ENCODE measurements at regions not wholly inside any gene's neighbourhood (a gene's known extent, or its start where the extent isn't known, plus 50 kb on each side); places are given as distances from the start of the nearest gene placed in this dataset.
A peak's percentile ranks its signal among the peaks of the same experiment; 100 is the strongest.

GRCh38 chr4:155532373-155533085, 134.1 kb upstream of the GUCY1A1 start:
- no peak for TF ChIP-seq CTCF (IDR thresholded peaks at IDR 0.05)
- intact Hi-C loops (cut with DNase I, micrococcal nuclease) = no loop called here
- ATAC-seq (peak; percentile 44), DNase-seq (no peak)
- Histone ChIP-seq H3K9me3 (no peaks in the 10 kb centered on the region), H3K36me3 (ENCODE audit: low read depth) (no peaks in the 10 kb centered on the region), H3K4me3 (no peak overlapping the region), H3K4me1 (ENCODE audit: low read depth) (no peaks in the 10 kb centered on the region)

- no peaks in the 10 kb centered on the region for H3K4me1 ChIP-seq (ENCODE audit: low read depth)
- no peaks in the 10 kb centered on the region for H3K36me3 ChIP-seq (ENCODE audit: low read depth)
- ATAC-seq = no peak
- DNase-seq = no peak
- TF ChIP-seq CTCF (IDR thresholded peaks at IDR 0.05) = no peak
- H3K9me3 ChIP-seq = no peaks in the 10 kb centered on the region
- intact Hi-C loops (cut with DNase I, micrococcal nuclease) = no loop called here
- H3K4me3 ChIP-seq = no peak overlapping the region
Observed at GRCh38 chr4:155530857-155531256, 135.8 kb upstream of the GUCY1A1 start.

GRCh38 chr4:155530290-155530689, 136.4 kb upstream of the GUCY1A1 start:
- H3K4me3 ChIP-seq = no peak overlapping the region
- H3K36me3 ChIP-seq (ENCODE audit: low read depth) = no peaks in the 10 kb centered on the region
- DNase-seq = no peak
- intact Hi-C loops (cut with DNase I, micrococcal nuclease) = no loop called here
- TF ChIP-seq CTCF (IDR thresholded peaks at IDR 0.05) = no peak
- H3K4me1 ChIP-seq (ENCODE audit: low read depth) = no peaks in the 10 kb centered on the region
- ATAC-seq = no peak
- H3K9me3 ChIP-seq = no peaks in the 10 kb centered on the region

- no peak for ATAC-seq
- no peak for DNase-seq
- intact Hi-C loops (cut with DNase I, micrococcal nuclease) = no loop called here
- no peak overlapping the region for H3K4me3 ChIP-seq
- no peaks in the 10 kb centered on the region for H3K4me1 ChIP-seq (ENCODE audit: low read depth)
- H3K9me3 ChIP-seq = no peaks in the 10 kb centered on the region
- H3K36me3 ChIP-seq (ENCODE audit: low read depth) = no peaks in the 10 kb centered on the region
- no peak for TF ChIP-seq CTCF (IDR thresholded peaks at IDR 0.05)
Observed at GRCh38 chr4:155529716-155530115, 136.9 kb upstream of the GUCY1A1 start.

- H3K9me3 ChIP-seq = no peaks in the 10 kb centered on the region
- peak in 1 of 3 donors; percentile 17 for DNase-seq
- no peaks in the 10 kb centered on the region for H3K36me3 ChIP-seq (ENCODE audit: low read depth)
- no peak for ATAC-seq
- intact Hi-C loops (cut with DNase I, micrococcal nuclease) = no loop called here
- no peak for TF ChIP-seq CTCF (IDR thresholded peaks at IDR 0.05)
- no peaks in the 10 kb centered on the region for H3K4me1 ChIP-seq (ENCODE audit: low read depth)
- H3K4me3 ChIP-seq = no peak overlapping the region
Observed at GRCh38 chr4:155529272-155529671, 137.4 kb upstream of the GUCY1A1 start.

All from mucosa of descending colon (tissue), 3 donors.